ENCODE measurements at regions not wholly inside any gene's neighbourhood (a gene's known extent, or its start where the extent isn't known, plus 50 kb on each side); places are given as distances from the start of the nearest gene placed in this dataset.

- no peak for DNase-seq
Observed at GRCh38 chr7:12741951-12742575, 54.6 kb downstream of the ARL4A start.

- no peak for DNase-seq
Observed at GRCh38 chr7:12746211-12746610, 58.8 kb downstream of the ARL4A start.

- no peak for DNase-seq
Observed at GRCh38 chr7:12747687-12748306, 60.4 kb downstream of the ARL4A start.

GRCh38 chr7:12749069-12749468 lies 61.6 kb downstream of the ARL4A start:
- no peak for DNase-seq

- DNase-seq: no peak
Observed at GRCh38 chr7:12749746-12750145, 62.3 kb downstream of the ARL4A start.

- DNase-seq: no peak
Observed at GRCh38 chr7:12751764-12752163, 64.3 kb downstream of the ARL4A start.

GRCh38 chr7:12754179-12754578 lies 66.7 kb downstream of the ARL4A start:
- no peak for DNase-seq

GRCh38 chr7:12756821-12757220 lies 69.4 kb downstream of the ARL4A start:
- no peak for DNase-seq

GRCh38 chr7:12757443-12757842 lies 70.0 kb downstream of the ARL4A start:
- no peak for DNase-seq

- no peak for DNase-seq
Observed at GRCh38 chr7:12759151-12759550, 71.7 kb downstream of the ARL4A start.

- no peak for DNase-seq
Observed at GRCh38 chr7:12761111-12761510, 73.7 kb downstream of the ARL4A start.

- DNase-seq: no peak
Observed at GRCh38 chr7:12761691-12762090, 74.3 kb downstream of the ARL4A start.

GRCh38 chr7:12764458-12764891 lies 77.0 kb downstream of the ARL4A start:
- DNase-seq: no peak

GRCh38 chr7:12765431-12766100 lies 78.1 kb downstream of the ARL4A start:
- DNase-seq: no peak

- no peak for DNase-seq
Observed at GRCh38 chr7:12766416-12766815, 79.0 kb downstream of the ARL4A start.

- no peak for DNase-seq
Observed at GRCh38 chr7:12768948-12769347, 81.5 kb downstream of the ARL4A start.

- no peak for DNase-seq
Observed at GRCh38 chr7:12769444-12769843, 82.0 kb downstream of the ARL4A start.

GRCh38 chr7:12770227-12770975 lies 83.0 kb downstream of the ARL4A start:
- DNase-seq: no peak

- DNase-seq: no peak
Observed at GRCh38 chr7:12771378-12771877, 84.0 kb downstream of the ARL4A start.

GRCh38 chr7:12772768-12773167 lies 85.3 kb downstream of the ARL4A start:
- DNase-seq: no peak

GRCh38 chr7:12777257-12777656 lies 89.8 kb downstream of the ARL4A start:
- DNase-seq: no peak

- no peak for DNase-seq
Observed at GRCh38 chr7:12779947-12780346, 92.5 kb downstream of the ARL4A start.

- DNase-seq: no peak
Observed at GRCh38 chr7:12783421-12784095, 96.1 kb downstream of the ARL4A start.

All from stimulated activated CD4-positive, alpha-beta T cell treated with anti-CD3 and anti-CD28 coated beads, Interleukin-1b, Interleukin-23, amount 100 ng/mL, for 48 hours (primary cell).